HEK293 (cell line): ENCODE measurements at regions not wholly inside any gene's neighbourhood (a gene's known extent, or its start where the extent isn't known, plus 50 kb on each side); places are given as distances from the start of the nearest gene placed in this dataset.

Experiments used
- GLIS1 ChIP-seq: fragments of 450-650 bp; formaldehyde crosslinking; IDR thresholded peaks from 2 replicates; pipeline ENCODE4 v1.5.1; 2016; ENCODE audit warnings: missing biosample characterization, missing genetic modification characterization
- ZNF302 ChIP-seq: fragments of 450-650 bp; formaldehyde crosslinking; IDR thresholded peaks from 2 replicates; pipeline ENCODE4 v1.5.1; 2016; ENCODE audit warnings: missing biosample characterization, missing genetic modification characterization, low read depth

DNA sequence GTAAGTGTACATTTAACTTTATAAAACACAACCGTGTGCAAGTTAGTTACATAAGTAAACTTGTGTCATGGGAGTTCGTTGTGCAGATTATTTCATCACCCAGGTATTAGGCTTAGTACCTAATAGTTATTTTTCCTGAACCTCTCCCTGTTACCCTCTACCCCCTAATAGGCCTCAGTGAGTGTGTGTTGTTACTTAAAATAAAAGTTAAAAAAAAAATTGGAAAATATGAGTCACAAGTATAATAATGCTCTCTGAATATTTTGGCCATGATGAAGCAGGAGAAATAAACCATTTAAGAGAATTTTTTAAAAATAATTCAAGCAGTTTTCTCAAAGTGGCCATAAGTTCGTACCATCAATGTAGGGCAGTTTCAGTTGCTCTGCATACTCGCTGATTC is 105.1 kb upstream of the GRID2 start:
- TF ChIP-seq GLIS1 (tag by site-specific recombination) (no peak), ZNF302 (tag by site-specific recombination) (no peak)
